Esophagus (tissue), 2 donors: ENCODE measurements at regions not wholly inside any gene's neighbourhood (a gene's known extent, or its start where the extent isn't known, plus 50 kb on each side); places are given as distances from the start of the nearest gene placed in this dataset.
"Not testable (repeated sequence)": the region's sequence is repeated elsewhere in the genome, so short reads cannot be mapped to it uniquely, and the experiment has no call there.

Source experiments
- H3K27ac ChIP-seq, 2 donors: one replicate each; pipeline ENCODE4 v1.5.1; 2013; ENCODE audit warnings: low read depth in 2 of 2, mild to moderate bottlenecking in 2 of 2, inconsistent platforms in 1 of 2, low read length in 1 of 2, moderate library complexity in 1 of 2
- H3K27me3 ChIP-seq, 2 donors: one replicate each; pipeline ENCODE4 v1.6.1; 2013; ENCODE audit warnings: low read length in 2 of 2, control low read depth in 1 of 2, mild to moderate bottlenecking in 1 of 2; ENCODE audit not compliant: insufficient read depth in 2 of 2, control insufficient read depth in 1 of 2
- H3K36me3 ChIP-seq, 2 donors: one replicate each; pipeline ENCODE4 v1.6.1; 2013; ENCODE audit warnings: low read length in 1 of 2; ENCODE audit not compliant: control insufficient read depth in 2 of 2, insufficient read depth in 2 of 2
- H3K4me1 ChIP-seq, 2 donors: one replicate each; pipeline ENCODE4 v1.6.1; 2013; ENCODE audit warnings: low read length in 1 of 2; ENCODE audit not compliant: control insufficient read depth in 2 of 2, insufficient read depth in 2 of 2
- H3K4me3 ChIP-seq, 2 donors: one replicate each; pipeline ENCODE4 v1.5.1; 2013; ENCODE audit warnings: low read length in 2 of 2, mild to moderate bottlenecking in 2 of 2, low read depth in 1 of 2, moderate library complexity in 1 of 2
- H3K9me3 ChIP-seq, 2 donors: one replicate each; pipeline ENCODE4 v1.6.1; 2013; ENCODE audit warnings: mild to moderate bottlenecking in 2 of 2, low read depth in 1 of 2, low read length in 1 of 2, moderate library complexity in 1 of 2; ENCODE audit not compliant: control insufficient read depth in 2 of 2, insufficient read depth in 1 of 2
- WGBS, 2 donors: extraction: QIAGEN DNeasy Blood & Tissue Kit; methylation state at CpG; one replicate each; pipeline ENCODE4 v1.1.7; 2013; 5-methylcytosine and 5-hydroxymethylcytosine counted together
- donor health status: healthy with polysubstance abuse.
- donor health status: Bipolar disorder and iron deficiency.

DNA sequence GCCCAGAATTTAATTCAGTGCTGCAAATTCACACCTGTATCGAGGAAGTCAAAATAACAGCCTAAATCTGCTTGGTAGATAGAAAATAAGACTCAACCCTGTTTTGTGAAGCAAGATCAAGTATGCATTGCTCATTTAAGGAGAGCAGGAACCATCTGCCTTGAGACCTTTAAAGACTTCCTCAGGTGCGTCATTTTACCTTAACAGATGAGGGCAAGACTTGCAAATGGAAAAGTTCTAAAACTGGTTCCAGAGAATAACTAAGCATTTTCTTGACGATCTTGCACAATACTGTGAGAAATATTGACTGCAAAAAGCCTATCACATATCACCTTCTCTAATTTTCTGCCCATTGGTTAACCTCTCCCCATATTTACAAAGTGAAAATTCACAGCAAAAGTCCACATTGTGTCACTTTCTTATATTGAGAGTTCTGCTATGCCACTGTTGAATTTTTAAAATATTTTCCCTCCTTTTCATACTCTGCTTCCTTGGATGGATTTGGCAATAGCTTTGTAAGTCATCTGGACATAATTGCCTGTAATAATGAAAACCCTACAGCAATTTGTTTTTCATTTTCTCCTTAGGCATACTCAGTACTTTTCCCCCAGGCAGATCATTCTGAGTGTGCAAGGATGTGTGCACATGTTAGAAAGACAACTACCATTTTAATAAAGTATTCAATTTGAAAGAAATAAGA lies 234.2 kb downstream of the AASDHPPT start:
- no peaks in the 10 kb centered on the region for H3K4me1 ChIP-seq
- 80 to 91% methylated on average over 3 of the region's 3 CpGs for WGBS, 2 donors
- no peak overlapping the region for H3K27ac ChIP-seq

DNA sequence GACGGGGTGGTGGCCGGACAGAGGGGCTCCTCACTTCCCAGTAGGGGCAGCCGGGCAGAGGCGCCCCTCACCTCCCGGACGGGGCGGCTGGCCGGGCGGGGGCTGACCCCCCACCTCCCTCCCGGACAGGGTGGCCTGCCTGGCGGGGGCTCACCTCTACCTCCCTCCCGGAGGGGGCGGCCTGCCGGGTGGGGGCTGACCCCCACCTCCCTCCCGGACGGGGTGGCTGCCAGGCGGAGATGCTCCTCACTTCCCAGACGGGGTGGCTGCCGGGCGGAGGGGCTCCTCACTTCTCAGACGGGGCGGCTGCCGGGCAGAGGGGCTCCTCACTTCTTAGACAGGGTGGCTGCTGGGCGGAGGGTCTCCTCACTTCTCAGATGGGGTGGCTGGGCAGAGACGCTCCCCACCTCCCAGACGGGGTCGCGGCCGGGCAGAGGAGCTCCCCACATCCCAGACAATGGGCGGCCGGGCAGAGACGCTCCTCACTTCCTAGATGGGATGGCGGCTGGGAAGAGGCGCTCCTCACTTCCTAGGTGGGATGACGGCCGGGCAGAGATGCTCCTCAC lies 239.8 kb downstream of the AASDHPPT start:
- not testable (repeated sequence) for H3K27ac ChIP-seq, H3K4me1 ChIP-seq, H3K9me3 ChIP-seq, H3K4me3 ChIP-seq, H3K27me3 ChIP-seq, H3K36me3 ChIP-seq
- WGBS, 2 donors, result 93 to 95% methylated on average over 25 to 36 of the region's 36 CpGs

More for the DNA sequence above, 234.2 kb downstream of the AASDHPPT start:
- Histone ChIP-seq H3K36me3 (no peaks in the 10 kb centered on the region), H3K27me3 (no peaks in the 10 kb centered on the region), H3K4me3 (no peak overlapping the region), H3K9me3 (no peaks in the 10 kb centered on the region)

DNA sequence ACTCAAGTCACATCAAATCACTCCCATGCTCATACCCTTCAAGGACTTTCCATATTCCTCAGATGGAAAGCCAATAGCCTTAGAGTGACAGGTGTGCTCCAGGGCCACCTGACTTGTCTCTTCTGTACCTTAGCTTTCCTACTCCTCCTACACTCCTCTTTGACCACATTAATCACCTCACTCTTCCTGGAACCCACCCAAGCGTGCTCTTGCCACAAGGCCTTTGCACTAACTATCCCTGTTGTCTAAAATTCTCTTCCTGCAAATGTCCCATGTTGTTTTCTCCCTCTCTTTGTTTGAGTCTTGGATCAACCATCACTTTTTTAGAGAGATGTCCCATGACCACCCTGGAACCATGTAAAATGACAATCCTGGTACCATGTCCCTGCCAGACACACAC lies 244.1 kb downstream of the AASDHPPT start:
- H3K36me3 ChIP-seq, result no peaks in the 10 kb centered on the region
- H3K27ac ChIP-seq, result no peak overlapping the region
- H3K4me3 ChIP-seq, result no peak overlapping the region
- H3K27me3 ChIP-seq, result no peaks in the 10 kb centered on the region
- WGBS, 2 donors, result 74 to 83% methylated on average over 1 of the region's 1 CpG
- no peaks in the 10 kb centered on the region for H3K9me3 ChIP-seq
- no peaks in the 10 kb centered on the region for H3K4me1 ChIP-seq

DNA sequence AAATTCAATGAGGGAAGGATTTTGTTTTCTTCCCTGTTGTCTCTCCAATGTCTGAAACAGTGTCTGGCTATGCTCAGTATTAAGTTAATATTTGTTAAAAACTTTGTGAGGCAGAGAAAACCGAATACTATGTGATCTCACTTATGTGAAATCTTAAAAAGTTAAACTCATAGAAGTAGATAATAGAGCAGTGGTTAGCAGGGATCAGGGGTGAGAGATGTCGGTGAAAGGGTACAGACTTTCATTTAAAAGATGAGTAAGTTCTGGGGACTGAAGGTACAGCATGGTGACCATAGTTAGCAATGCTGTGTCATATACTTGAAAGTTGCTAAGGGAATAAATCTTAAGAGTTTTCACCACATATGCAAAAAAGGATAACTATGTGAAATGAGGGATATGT lies 244.6 kb downstream of the AASDHPPT start:
- Histone ChIP-seq H3K27me3 (no peaks in the 10 kb centered on the region), H3K4me1 (no peaks in the 10 kb centered on the region), H3K27ac (no peak overlapping the region), H3K36me3 (no peaks in the 10 kb centered on the region), H3K4me3 (no peak overlapping the region), H3K9me3 (no peaks in the 10 kb centered on the region)
- WGBS, 2 donors, result 82 to 85% methylated on average over 2 of the region's 2 CpGs

DNA sequence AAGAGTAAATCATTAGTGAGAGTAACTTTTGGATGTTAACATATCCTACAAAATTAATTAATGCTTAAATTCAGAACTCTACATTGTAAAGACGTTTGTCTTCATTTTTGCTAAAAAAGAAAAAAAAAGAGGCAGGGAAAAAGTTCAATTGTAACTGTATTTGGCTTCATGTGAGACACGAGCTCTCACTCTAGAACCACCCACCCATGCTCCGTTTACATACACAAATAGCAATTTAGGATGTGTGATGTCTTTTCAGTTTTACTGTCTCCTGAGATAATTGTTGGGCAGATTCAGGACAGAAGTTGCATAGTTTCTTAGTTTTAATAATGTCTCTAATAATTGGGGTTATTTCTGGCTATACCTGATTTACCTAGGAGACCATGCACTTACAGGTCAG lies 248.6 kb downstream of the AASDHPPT start:
- Histone ChIP-seq H3K36me3 (no peaks in the 10 kb centered on the region), H3K27ac (no peak overlapping the region), H3K27me3 (no peaks in the 10 kb centered on the region), H3K9me3 (no peaks in the 10 kb centered on the region), H3K4me3 (no peak overlapping the region), H3K4me1 (no peaks in the 10 kb centered on the region)
- 63 to 69% methylated on average over 3 of the region's 3 CpGs for WGBS, 2 donors

DNA sequence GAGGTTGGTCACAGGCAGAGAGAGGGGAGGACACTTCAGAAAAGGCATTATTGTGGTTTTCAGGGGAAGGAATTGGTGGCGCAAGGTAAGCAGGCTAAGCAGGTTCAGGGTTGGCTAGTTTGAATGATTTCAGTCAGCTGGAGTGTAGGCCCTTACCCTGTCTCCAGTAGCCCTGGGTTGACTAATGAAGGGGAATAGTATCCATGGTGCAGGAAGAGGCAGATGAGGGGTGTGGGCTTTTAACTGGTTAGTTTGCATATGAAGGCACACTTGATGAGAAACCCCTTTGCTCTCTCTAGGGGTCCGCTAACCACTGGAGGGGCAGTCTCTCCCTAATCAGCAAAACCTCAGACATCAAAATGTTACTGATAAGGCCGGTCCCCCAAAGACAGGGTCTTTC lies 249.7 kb downstream of the AASDHPPT start:
- H3K9me3 ChIP-seq, result no peaks in the 10 kb centered on the region
- H3K36me3 ChIP-seq, result no peaks in the 10 kb centered on the region
- H3K27me3 ChIP-seq, result no peaks in the 10 kb centered on the region
- H3K4me3 ChIP-seq, result no peak overlapping the region
- WGBS, 2 donors, result 84 to 92% methylated on average over 3 of the region's 3 CpGs
- H3K4me1 ChIP-seq, result no peaks in the 10 kb centered on the region
- no peak overlapping the region for H3K27ac ChIP-seq

DNA sequence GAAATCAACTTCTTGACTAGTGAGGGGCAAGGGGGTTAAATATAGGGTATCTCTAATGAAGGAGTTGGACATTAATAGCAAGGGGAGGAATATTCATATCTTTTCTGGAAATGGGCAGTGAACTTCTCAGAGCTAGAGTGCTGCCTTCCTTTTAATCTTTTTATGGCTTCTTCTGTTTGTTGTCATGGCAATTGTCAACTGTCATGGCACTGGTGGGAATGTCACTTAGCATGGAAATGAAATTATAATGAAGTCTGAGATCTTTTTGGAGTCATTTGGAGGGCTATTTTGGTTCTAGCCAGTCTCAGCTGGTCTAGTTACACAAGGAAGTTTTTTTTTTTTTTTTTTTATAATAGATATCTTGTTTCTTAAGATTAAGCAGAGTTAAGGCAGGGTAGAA lies 250.2 kb downstream of the AASDHPPT start:
- H3K9me3 ChIP-seq, result no peaks in the 10 kb centered on the region
- H3K36me3 ChIP-seq, result no peaks in the 10 kb centered on the region
- H3K4me1 ChIP-seq, result no peaks in the 10 kb centered on the region
- no peaks in the 10 kb centered on the region for H3K27me3 ChIP-seq
- no peak overlapping the region for H3K27ac ChIP-seq
- H3K4me3 ChIP-seq, result no peak overlapping the region

DNA sequence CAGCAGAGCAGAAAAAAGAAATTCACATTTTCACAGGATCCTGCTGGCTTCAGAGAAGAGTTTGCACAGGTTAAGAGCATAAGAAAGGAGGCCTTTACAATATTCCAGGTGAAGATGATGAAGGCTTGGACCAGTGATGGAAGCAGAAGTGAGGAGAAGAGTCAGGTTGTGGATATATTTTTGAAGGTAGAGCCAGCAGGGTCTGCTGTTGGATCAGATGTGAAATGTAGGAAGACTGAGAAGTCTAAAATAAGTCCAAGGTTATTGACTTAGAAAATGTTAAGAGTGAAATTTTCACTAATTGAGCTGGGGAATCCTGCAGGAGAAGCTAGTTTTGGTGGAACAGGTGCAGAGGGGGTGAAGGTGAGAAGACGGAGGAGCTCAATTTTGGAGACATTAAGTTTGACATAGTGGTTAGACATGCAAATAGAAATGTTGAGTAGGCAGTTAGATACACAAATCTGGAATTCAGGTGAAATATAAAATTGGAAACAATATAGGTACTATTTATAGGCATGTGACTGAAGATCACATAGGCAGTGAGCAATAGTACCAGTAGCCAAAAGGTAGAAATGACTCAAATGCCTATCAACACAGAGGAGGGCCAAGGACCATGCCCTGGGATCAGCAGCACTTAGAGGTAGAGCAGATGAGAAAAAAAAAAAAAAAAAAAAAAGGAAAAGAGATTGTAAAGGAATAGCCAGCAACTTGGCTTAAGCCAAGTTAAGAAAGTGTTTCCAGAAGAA lies 252.0 kb downstream of the AASDHPPT start:
- 77 to 94% methylated on average over 1 of the region's 1 CpG for WGBS, 2 donors
- Histone ChIP-seq H3K9me3 (no peaks in the 10 kb centered on the region), H3K4me1 (no peaks in the 10 kb centered on the region), H3K4me3 (no peak overlapping the region), H3K27me3 (no peaks in the 10 kb centered on the region), H3K27ac (no peak overlapping the region), H3K36me3 (no peaks in the 10 kb centered on the region)

DNA sequence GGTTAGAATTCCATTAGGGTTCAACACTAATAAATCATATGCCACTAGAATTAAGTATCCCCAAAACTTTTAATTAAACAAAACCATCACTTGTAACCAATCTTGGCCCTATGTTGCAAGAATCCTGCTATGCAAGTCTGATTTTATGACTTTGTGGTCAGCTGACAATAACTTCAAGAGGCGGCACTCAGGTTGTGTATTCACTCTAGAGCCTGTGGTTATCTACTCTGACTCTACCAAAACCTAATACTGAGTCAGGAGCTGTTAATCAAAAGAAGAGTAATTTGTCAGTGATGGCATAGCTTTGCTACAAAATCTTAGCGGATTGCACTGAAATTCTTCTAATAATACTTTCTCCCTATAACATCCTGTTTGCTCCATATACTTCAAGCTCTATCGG lies 253.7 kb downstream of the AASDHPPT start:
- H3K36me3 ChIP-seq, result no peaks in the 10 kb centered on the region
- H3K27ac ChIP-seq, result no peak overlapping the region
- WGBS, 2 donors, result 89% methylated on average over 3 of the region's 3 CpGs
- H3K4me1 ChIP-seq, result no peaks in the 10 kb centered on the region
- no peaks in the 10 kb centered on the region for H3K9me3 ChIP-seq
- no peaks in the 10 kb centered on the region for H3K27me3 ChIP-seq
- no peak overlapping the region for H3K4me3 ChIP-seq

DNA sequence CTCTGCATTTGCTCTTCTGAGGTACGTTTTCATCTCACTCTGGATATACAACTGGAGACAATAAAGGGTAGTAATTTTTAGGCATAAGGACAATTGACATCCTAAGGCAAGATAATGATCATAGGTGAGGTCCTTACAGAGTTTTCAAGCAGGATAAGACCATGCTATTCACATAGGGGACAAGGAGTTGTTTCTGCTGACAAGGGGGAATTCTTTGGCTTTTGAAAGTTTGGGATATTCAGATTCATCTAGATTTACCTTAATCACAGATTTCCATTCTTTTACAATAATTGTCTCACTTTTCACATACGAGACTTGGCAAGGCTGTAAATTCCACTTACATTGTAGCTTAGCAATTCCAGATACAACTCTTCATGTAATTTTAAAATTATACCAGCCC lies 256.2 kb downstream of the AASDHPPT start:
- Histone ChIP-seq H3K4me1 (no peaks in the 10 kb centered on the region), H3K36me3 (no peaks in the 10 kb centered on the region), H3K27ac (no peak overlapping the region), H3K4me3 (no peak overlapping the region), H3K9me3 (no peaks in the 10 kb centered on the region), H3K27me3 (no peaks in the 10 kb centered on the region)
- 64 to 68% methylated on average over 2 of the region's 2 CpGs for WGBS, 2 donors
